Transverse colon (tissue), 4 donors: ENCODE measurements at regions not wholly inside any gene's neighbourhood (a gene's known extent, or its start where the extent isn't known, plus 50 kb on each side); places are given as distances from the start of the nearest gene placed in this dataset.

Experiments
- DNase-seq: peaks from one replicate; pipeline ENCODE4 v3.0.0-alpha.2; 2019
- H3K27ac ChIP-seq, 4 donors: fragments of 200-600 bp; sonication (generic); 2 replicates each; pipeline ENCODE4 v1.5.1; 2016 to 2018; ENCODE audit warnings: inconsistent platforms in 4 of 4
- H3K27me3 ChIP-seq: fragments of 200-600 bp; sonication (generic); 2 replicates; pipeline ENCODE4 v1.5.1; 2017; ENCODE audit warnings: inconsistent platforms
- H3K36me3 ChIP-seq, 4 donors: fragments of 200-600 bp; sonication (generic); 2 replicates each; pipeline ENCODE4 v1.5.1; 2017 to 2019; ENCODE audit warnings: inconsistent platforms in 4 of 4
- H3K4me1 ChIP-seq, 4 donors: fragments of 200-600 bp; sonication (generic); 2 replicates each; pipeline ENCODE4 v1.5.1; 2017 to 2020; ENCODE audit warnings: inconsistent platforms in 4 of 4
- H3K4me3 ChIP-seq, 4 donors: fragments of 200-600 bp; sonication (generic); 1 replicate in 1 of 4; 2 replicates in 3 of 4; pipeline versions ENCODE4 v1.5.1 to v1.6.1; 2017 to 2019; ENCODE audit warnings: inconsistent platforms in 4 of 4
- H3K9me3 ChIP-seq, 2 donors: fragments of 200-600 bp; sonication (generic); 2 replicates each; pipeline ENCODE4 v1.5.1; 2017 to 2019; ENCODE audit warnings: inconsistent platforms in 2 of 2
- CTCF ChIP-seq, 5 experiments: fragments of 200-600 bp in 3 of 5; fragments of 450-650 bp in 2 of 5; sonication (generic) in 3 of 5; IDR thresholded peaks; 1 replicate in 2 of 5; 2 replicates in 3 of 5; pipeline ENCODE4 v1.5.1; 2016 to 2017; ENCODE audit warnings: antibody characterized with exemption in 5 of 5, inconsistent platforms in 3 of 5, mild to moderate bottlenecking in 2 of 5, moderate library complexity in 1 of 5
- EP300 ChIP-seq: sonication (generic); formaldehyde crosslinking; IDR thresholded peaks from one replicate; pipeline ENCODE4 v1.6.1; 2017; ENCODE audit warnings: antibody characterized with exemption, low read depth
- POLR2A ChIP-seq: fragments of 450-650 bp; IDR thresholded peaks from one replicate; pipeline ENCODE4 v1.6.1; 2016; ENCODE audit warnings: antibody characterized with exemption, mild to moderate bottlenecking, moderate library complexity
- POLR2AphosphoS5 ChIP-seq, 3 donors: sonication (generic); formaldehyde crosslinking; IDR thresholded peaks; one replicate each; pipeline ENCODE4 v1.6.1; 2016; ENCODE audit warnings: antibody characterized with exemption in 3 of 3
- WGBS, 2 donors: methylation state at CpG; one replicate each; pipeline ENCODE4 v1.1.5; 2018; ENCODE audit warnings: low coverage in 1 of 2; 5-methylcytosine and 5-hydroxymethylcytosine counted together
- in situ Hi-C, 4 donors: fragments of 200-750 bp; cut with MboI; loops; one replicate each; pipeline versions ENCODE4 v1.15.0 to v1.15.1; 2017; ENCODE audit warnings: low sequenced_read_pairs in 3 of 4, low pct_ligation_motif_present in 1 of 4, low pct_unique_long_range_greater_than_20kb in 1 of 4
- intact Hi-C: fragments of 100-400 bp; cut with DNase I; formaldehyde crosslinking; loops from one replicate; pipeline ENCODE4 v1.15.1; 2023; ENCODE audit warnings: low total_unique reads

- Histone ChIP-seq H3K27me3 (no peaks in the 10 kb centered on the region), H3K4me1 (peaks cover 0 to 16% (median 3%) of the 10 kb centered on the region in 4 donors), H3K9me3 (no peaks in the 10 kb centered on the region), H3K4me3 (no peak overlapping the region), H3K36me3 (no peaks in the 10 kb centered on the region), H3K27ac (no peak overlapping the region)
- no peak for DNase-seq
- in situ Hi-C loops (no loop called here), intact Hi-C loops (no loop called here)
- 92 to 95% methylated on average over 5 of the region's 5 CpGs for WGBS, 2 donors
- TF ChIP-seq EP300 (no peak), POLR2A (no peak), CTCF (IDR thresholded peaks at IDR 0.05) (no peak), POLR2AphosphoS5 (IDR thresholded peaks at IDR 0.05) (no peak)
Observed at GRCh38 chr5:99063737-99064136, 134.9 kb upstream of the CHD1 start.

GRCh38 chr5:99061711-99062110 lies 132.9 kb upstream of the CHD1 start:
- H3K4me3 ChIP-seq, result no peak overlapping the region
- no peak overlapping the region for H3K27ac ChIP-seq
- H3K4me1 ChIP-seq, result peaks cover 0 to 16% (median 3%) of the 10 kb centered on the region in 4 donors
- WGBS, 2 donors, result 17% methylated on average over 2 of the region's 2 CpGs
- H3K27me3 ChIP-seq, result no peaks in the 10 kb centered on the region
- no peaks in the 10 kb centered on the region for H3K36me3 ChIP-seq
- no peak for DNase-seq
- no peaks in the 10 kb centered on the region for H3K9me3 ChIP-seq
- no peak for TF ChIP-seq CTCF (IDR thresholded peaks at IDR 0.05)
- in situ Hi-C loops (no loop called here), intact Hi-C loops (no loop called here)

GRCh38 chr5:99061299-99061698 lies 132.5 kb upstream of the CHD1 start:
- H3K4me1 ChIP-seq, result peaks cover 0 to 16% (median 3%) of the 10 kb centered on the region in 4 donors
- in situ Hi-C loops (no loop called here), intact Hi-C loops (no loop called here)
- H3K4me3 ChIP-seq, result no peak overlapping the region
- no peaks in the 10 kb centered on the region for H3K9me3 ChIP-seq
- H3K27ac ChIP-seq, result no peak overlapping the region
- H3K27me3 ChIP-seq, result no peaks in the 10 kb centered on the region
- DNase-seq, result no peak
- 69% methylated on average over 2 of the region's 2 CpGs; no CpG with 5 or more reads in 1 of the 2 donors for WGBS, 2 donors
- H3K36me3 ChIP-seq, result no peaks in the 10 kb centered on the region
- TF ChIP-seq POLR2AphosphoS5 (IDR thresholded peaks at IDR 0.05), result no peak
- TF ChIP-seq EP300, result no peak
- no peak for TF ChIP-seq POLR2A
- TF ChIP-seq CTCF (IDR thresholded peaks at IDR 0.05), result no peak

- DNase-seq, result peak; percentile 87
- intact Hi-C loops, result no loop called here
- Histone ChIP-seq H3K9me3 (no peaks in the 10 kb centered on the region), H3K27ac (no peak overlapping the region), H3K4me3 (no peak overlapping the region), H3K4me1 (peaks cover 0 to 16% (median 3%) of the 10 kb centered on the region in 4 donors), H3K36me3 (no peaks in the 10 kb centered on the region), H3K27me3 (no peaks in the 10 kb centered on the region)
- peak; percentile 83 to 92 (median 89) for TF ChIP-seq CTCF (IDR thresholded peaks at IDR 0.05)
- no peak for TF ChIP-seq EP300
- in situ Hi-C loops, result no loop called here
- 26% methylated on average over 13 of the region's 13 CpGs for WGBS, 2 donors
Observed at GRCh38 chr5:99060306-99061261, 131.8 kb upstream of the CHD1 start.
